Left ventricle myocardium inferior (tissue), 1 donor: ENCODE measurements at regions not wholly inside any gene's neighbourhood (a gene's known extent, or its start where the extent isn't known, plus 50 kb on each side); places are given as distances from the start of the nearest gene placed in this dataset.

ENCODE experiments used
- DNase-seq: peaks from one replicate; pipeline ENCODE4 v3.0.0-alpha.2; 2020
- H3K27ac ChIP-seq: fragments of 200-600 bp; replicated peaks from 2 replicates; pipeline ENCODE4 v1.8.0; 2021
- H3K27me3 ChIP-seq: fragments of 200-600 bp; 2 replicates; pipeline ENCODE4 v1.8.0; 2021; ENCODE audit warnings: low read depth
- H3K36me3 ChIP-seq: fragments of 200-600 bp; 2 replicates; pipeline ENCODE4 v1.8.0; 2021
- H3K4me1 ChIP-seq: fragments of 200-600 bp; 2 replicates; pipeline ENCODE4 v1.8.0; 2021
- H3K4me3 ChIP-seq: fragments of 200-600 bp; 2 replicates; pipeline ENCODE4 v1.8.0; 2021; ENCODE audit warnings: mild to moderate bottlenecking, moderate library complexity
- H3K9me3 ChIP-seq: fragments of 200-600 bp; replicated peaks from 2 replicates; pipeline ENCODE4 v1.8.0; 2021
- CTCF ChIP-seq: fragments of 200-600 bp; IDR thresholded peaks from 2 replicates; pipeline ENCODE4 v1.8.0; 2021; ENCODE audit warnings: antibody characterized with exemption, mild to moderate bottlenecking, borderline replicate concordance
- intact Hi-C: fragments of 100-400 bp; cut with micrococcal nuclease; formaldehyde crosslinking; loops from one replicate; pipeline ENCODE4 v1.11.0; 2022
- donor health status: DM: no; HTN: yes; CAD: no; lungs with severe emphysema.

DNA sequence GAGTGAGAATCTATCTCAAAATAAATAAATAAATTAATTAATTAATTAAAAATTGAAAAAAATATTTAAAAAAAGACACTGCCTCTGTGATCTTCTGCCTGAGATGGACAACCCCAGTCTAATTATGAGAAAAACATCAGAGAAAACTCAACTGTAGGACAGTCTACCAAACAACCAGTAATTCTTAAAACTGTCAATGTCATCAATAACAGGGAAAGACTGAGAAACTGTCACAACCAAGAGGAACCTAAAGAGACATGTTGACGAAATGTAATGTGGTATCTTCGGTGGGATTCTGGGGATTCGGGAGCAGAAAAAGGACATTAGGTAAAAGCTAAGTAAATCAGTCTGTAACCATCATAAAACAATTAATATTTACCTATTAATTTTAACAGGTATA lies 265.4 kb upstream of the LMCD1 start:
- Histone ChIP-seq H3K4me1 (peaks cover 10% of the 10 kb centered on the region), H3K9me3 (no peaks in the 10 kb centered on the region), H3K4me3 (no peak overlapping the region), H3K27ac (no peak overlapping the region), H3K36me3 (no peaks in the 10 kb centered on the region), H3K27me3 (no peaks in the 10 kb centered on the region)
- no peak for TF ChIP-seq CTCF
- intact Hi-C loops: no loop called here
- DNase-seq: no peak

DNA sequence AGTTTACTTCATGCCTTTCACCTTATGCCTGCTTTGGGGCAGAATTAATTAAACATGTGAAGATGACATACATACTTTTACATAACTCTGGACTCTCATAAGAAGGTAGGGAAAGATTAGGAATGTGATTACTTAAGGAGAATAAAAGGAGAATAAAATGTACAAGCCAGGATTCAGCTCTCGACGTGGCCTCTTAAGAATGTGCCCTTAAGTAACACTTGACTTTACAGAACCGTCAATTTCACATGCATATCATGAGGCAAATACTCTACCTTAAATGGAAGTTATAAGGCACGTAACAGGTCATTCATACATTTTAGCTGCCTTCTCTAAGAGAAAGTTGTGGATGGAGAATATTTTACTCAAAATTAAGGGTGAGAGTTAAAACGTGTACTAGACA lies 263.7 kb upstream of the LMCD1 start:
- Histone ChIP-seq H3K27me3 (no peaks in the 10 kb centered on the region), H3K27ac (no peak overlapping the region), H3K9me3 (peaks cover 15% of the 10 kb centered on the region), H3K4me3 (no peak overlapping the region), H3K4me1 (peaks cover 10% of the 10 kb centered on the region), H3K36me3 (peaks cover 6% of the 10 kb centered on the region)
- TF ChIP-seq CTCF: no peak
- intact Hi-C loops: no loop called here
- DNase-seq: no peak

- Histone ChIP-seq H3K27me3 (no peaks in the 10 kb centered on the region), H3K36me3 (peaks cover 6% of the 10 kb centered on the region), H3K4me3 (no peak overlapping the region), H3K9me3 (peaks cover 21% of the 10 kb centered on the region), H3K4me1 (peaks cover 10% of the 10 kb centered on the region), H3K27ac (no peak overlapping the region)
- no peak for DNase-seq
- intact Hi-C loops: no loop called here
- TF ChIP-seq CTCF: no peak
These were observed 263.2 kb upstream of the LMCD1 start for GRCh38 chr3:8238432-8238831.

DNA sequence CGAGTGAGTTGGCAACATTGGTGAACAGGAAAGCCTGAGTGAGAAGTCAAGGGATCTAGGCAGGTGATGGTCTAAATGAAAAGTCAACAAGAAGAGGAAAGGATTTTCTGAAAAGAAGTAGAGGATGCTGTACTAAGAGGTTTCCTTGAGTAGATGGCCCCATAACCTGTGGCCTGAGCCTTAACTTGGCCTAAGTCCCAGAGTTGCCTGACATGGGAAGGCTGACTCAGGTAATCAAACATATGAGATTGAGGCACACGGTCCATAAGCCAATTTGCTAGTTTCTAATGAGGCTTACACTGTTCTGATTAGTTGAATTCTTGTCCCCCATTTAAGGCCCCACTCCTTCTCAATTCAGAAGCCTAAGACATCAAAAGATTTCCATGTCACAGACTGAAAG lies 262.5 kb upstream of the LMCD1 start:
- intact Hi-C loops: no loop called here
- Histone ChIP-seq H3K27me3 (no peaks in the 10 kb centered on the region), H3K36me3 (peaks cover 6% of the 10 kb centered on the region), H3K4me1 (peaks cover 10% of the 10 kb centered on the region), H3K9me3 (peaks cover 27% of the 10 kb centered on the region), H3K4me3 (no peak overlapping the region), H3K27ac (no peak overlapping the region)
- no peak for TF ChIP-seq CTCF
- DNase-seq: no peak

GRCh38 chr3:8239718-8240695 lies 261.6 kb upstream of the LMCD1 start:
- no peaks in the 10 kb centered on the region for H3K27me3 ChIP-seq
- peaks cover 31% of the 10 kb centered on the region for H3K9me3 ChIP-seq
- H3K27ac ChIP-seq: no peak overlapping the region
- no peak for DNase-seq
- H3K36me3 ChIP-seq: peaks cover 6% of the 10 kb centered on the region
- intact Hi-C loops: no loop called here
- no peak overlapping the region for H3K4me3 ChIP-seq
- peaks cover 10% of the 10 kb centered on the region for H3K4me1 ChIP-seq
- TF ChIP-seq CTCF: peak; percentile 80
